ENCODE measurements at regions not wholly inside any gene's neighbourhood (a gene's known extent, or its start where the extent isn't known, plus 50 kb on each side); places are given as distances from the start of the nearest gene placed in this dataset.

- no peak for DNase-seq (ENCODE audit: extremely low read depth, low read depth, low spot score)
Observed at GRCh38 chr1:38724160-38725131, 135.1 kb downstream of the RRAGC start.

GRCh38 chr1:38721816-38722215 is 137.8 kb downstream of the RRAGC start:
- DNase-seq (ENCODE audit: extremely low read depth, low read depth, low spot score) = no peak

GRCh38 chr1:38719880-38720279 is 139.7 kb downstream of the RRAGC start:
- no peak for DNase-seq (ENCODE audit: extremely low read depth, low read depth, low spot score)

- no peak for DNase-seq (ENCODE audit: extremely low read depth, low read depth, low spot score)
Observed at GRCh38 chr1:38718031-38718430, 141.5 kb downstream of the RRAGC start.

GRCh38 chr1:38716229-38716628 is 143.3 kb downstream of the RRAGC start:
- DNase-seq (ENCODE audit: extremely low read depth, low read depth, low spot score) = no peak

- no peak for DNase-seq (ENCODE audit: extremely low read depth, low read depth, low spot score)
Observed at GRCh38 chr1:38715415-38715814, 144.2 kb downstream of the RRAGC start.

- DNase-seq (ENCODE audit: extremely low read depth, low read depth, low spot score) = no peak
Observed at GRCh38 chr1:38712046-38712445, 147.5 kb downstream of the RRAGC start.

GRCh38 chr1:38708701-38709258 is 150.8 kb downstream of the RRAGC start:
- DNase-seq (ENCODE audit: extremely low read depth, low read depth, low spot score) = no peak

- DNase-seq (ENCODE audit: extremely low read depth, low read depth, low spot score) = no peak
Observed at GRCh38 chr1:38701088-38701487, 158.5 kb downstream of the RRAGC start.

- no peak for DNase-seq (ENCODE audit: extremely low read depth, low read depth, low spot score)
Observed at GRCh38 chr1:38700077-38700470, 159.5 kb downstream of the RRAGC start.

- DNase-seq (ENCODE audit: extremely low read depth, low read depth, low spot score) = no peak
Observed at GRCh38 chr1:38699330-38700076, 160.1 kb downstream of the RRAGC start.

GRCh38 chr1:38697387-38697786 is 162.2 kb downstream of the RRAGC start:
- no peak for DNase-seq (ENCODE audit: extremely low read depth, low read depth, low spot score)

GRCh38 chr1:38696371-38696770 is 163.2 kb downstream of the RRAGC start:
- DNase-seq (ENCODE audit: extremely low read depth, low read depth, low spot score) = no peak

- DNase-seq (ENCODE audit: extremely low read depth, low read depth, low spot score) = no peak
Observed at GRCh38 chr1:38693759-38694158, 165.8 kb downstream of the RRAGC start.

GRCh38 chr1:38693031-38693430 is 166.5 kb downstream of the RRAGC start:
- no peak for DNase-seq (ENCODE audit: extremely low read depth, low read depth, low spot score)

- DNase-seq (ENCODE audit: extremely low read depth, low read depth, low spot score) = no peak
Observed at GRCh38 chr1:38690790-38691449, 168.7 kb downstream of the RRAGC start.

- DNase-seq (ENCODE audit: extremely low read depth, low read depth, low spot score) = no peak
Observed at GRCh38 chr1:38686927-38687255, 172.7 kb downstream of the RRAGC start.

- no peak for DNase-seq (ENCODE audit: extremely low read depth, low read depth, low spot score)
Observed at GRCh38 chr1:38686167-38686926, 173.2 kb downstream of the RRAGC start.

GRCh38 chr1:38685388-38685787 is 174.2 kb downstream of the RRAGC start:
- DNase-seq (ENCODE audit: extremely low read depth, low read depth, low spot score) = no peak

GRCh38 chr1:38680801-38681510 is 178.6 kb downstream of the RRAGC start:
- peak; percentile 5 for DNase-seq (ENCODE audit: extremely low read depth, low read depth, low spot score)
